K562 (cell line): ENCODE measurements at regions not wholly inside any gene's neighbourhood (a gene's known extent, or its start where the extent isn't known, plus 50 kb on each side); places are given as distances from the start of the nearest gene placed in this dataset.

Experiments
- ATAC-seq: fragments of 200-7000 bp; cut with Tn5 transposase; 3 replicates; pipeline ENCODE4 v1.9.1; 2020; ENCODE audit warnings: moderate library complexity
- BruUV-seq: library from RNA; stranded (reverse); fragments of 400-500 nt; replicated peaks from 2 replicates; lab custom pipeline; 2021; lab: Mats Ljungman, UMichigan
- CTCF ChIA-PET: fragments of 300-600 bp; formaldehyde crosslinking; extraction: SDS; loops from one replicate; lab custom pipeline; 2021; ENCODE audit warnings: low intra/inter-chr PET ratio; lab: Yijun Ruan, JAX
- POLR2A ChIA-PET: fragments of 300-600, 350-650 bp; sonication (Branson Sonifier 250); formaldehyde crosslinking; extraction: SDS; loops from one replicate; lab custom pipeline; 2021; ENCODE audit warnings: antibody characterized with exemption, inconsistent platforms; lab: Yijun Ruan, JAX
- DNase-seq, 4 experiments: peaks; one replicate each; pipeline versions ENCODE4 v3.0.0 to v3.0.0-alpha.2; 2011 to 2018; ENCODE audit warnings: low spot score in 3 of 4, mixed read lengths in 3 of 4; ENCODE audit errors: extremely low read depth in 1 of 4
- FAIRE-seq: peaks from 2 replicates; lab custom pipeline; 2011; peaks lifted over from hg19 to GRCh38; lab: Jason Lieb, UNC
- H2AFZ ChIP-seq: 2 replicates; pipeline ENCODE4 v1.6.0; 2011; ENCODE audit warnings: low read depth, low read length, control low read depth, inconsistent platforms
- H3K27ac ChIP-seq: fragments of 200-600 bp; 3 replicates; pipeline ENCODE4 v1.8.0; 2011; ENCODE audit warnings: low read depth, mild to moderate bottlenecking, control low read depth, inconsistent platforms, low read length, moderate library complexity, mixed read lengths; ENCODE audit errors: extremely low read depth
- H3K27me3 ChIP-seq, 2 experiments: fragments of 300-600 bp in 1 of 2; 2 replicates in 1 of 2; 3 replicates in 1 of 2; pipeline versions ENCODE4 v1.6.0 to v1.8.0; 2011; ENCODE audit warnings: inconsistent platforms in 2 of 2, low read length in 2 of 2, mild to moderate bottlenecking in 1 of 2, mixed read lengths in 1 of 2, moderate library complexity in 1 of 2; ENCODE audit not compliant: control insufficient read depth in 2 of 2, insufficient read depth in 2 of 2
- H3K36me3 ChIP-seq: fragments of 300-600 bp; 3 replicates; pipeline ENCODE4 v1.8.0; 2011; ENCODE audit warnings: mild to moderate bottlenecking, low read length, inconsistent platforms; ENCODE audit not compliant: control insufficient read depth, insufficient read depth
- H3K4me1 ChIP-seq, 2 experiments: fragments of 200-600 bp in 1 of 2; replicated peaks in 1 of 2; 2 replicates in 1 of 2; 3 replicates in 1 of 2; pipeline versions ENCODE4 v1.5.1 to v1.8.0; 2011; ENCODE audit warnings: inconsistent platforms in 2 of 2, low read length in 2 of 2, mild to moderate bottlenecking in 1 of 2, mixed read lengths in 1 of 2, moderate library complexity in 1 of 2; ENCODE audit not compliant: control insufficient read depth in 2 of 2, insufficient read depth in 2 of 2
- H3K4me2 ChIP-seq: 2 replicates; pipeline ENCODE4 v1.6.1; 2011; ENCODE audit warnings: low read length, control low read depth, inconsistent platforms, mixed read lengths; ENCODE audit not compliant: insufficient read depth
- H3K4me3 ChIP-seq: fragments of 200-600 bp; sonication (generic), shearing (Covaris generic); 2 replicates; pipeline ENCODE4 v1.5.1; 2016; ENCODE audit warnings: control low read depth, inconsistent platforms
- H3K79me2 ChIP-seq: fragments of 200-600 bp; 3 replicates; pipeline ENCODE4 v1.8.0; 2011; ENCODE audit warnings: low read length, inconsistent platforms; ENCODE audit not compliant: control insufficient read depth, insufficient read depth
- H3K9ac ChIP-seq, 2 experiments: 2 replicates each; pipeline versions ENCODE4 v1.6.0 to v1.6.1; 2011; ENCODE audit warnings: low read depth in 2 of 2, low read length in 2 of 2, control low read depth in 1 of 2, inconsistent platforms in 1 of 2, mild to moderate bottlenecking in 1 of 2, mixed read lengths in 1 of 2; ENCODE audit not compliant: insufficient read depth in 1 of 2
- H3K9me1 ChIP-seq: one replicate; pipeline ENCODE4 v1.6.0; 2011; ENCODE audit warnings: inconsistent platforms, mild to moderate bottlenecking, low read length, moderate library complexity; ENCODE audit not compliant: control insufficient read depth, insufficient read depth
- H3K9me3 ChIP-seq: replicated peaks from 2 replicates; pipeline ENCODE4 v1.5.1; 2011; ENCODE audit warnings: low read depth, low read length, inconsistent platforms; ENCODE audit not compliant: control insufficient read depth, insufficient read depth
- H4K20me1 ChIP-seq: replicated peaks from 2 replicates; pipeline ENCODE4 v1.6.1; 2011; ENCODE audit warnings: low read length, inconsistent platforms, mixed read lengths; ENCODE audit not compliant: control insufficient read depth, insufficient read depth
- JUN ChIP-seq, 2 experiments: sonication (generic) in 1 of 2; formaldehyde crosslinking in 1 of 2; IDR thresholded peaks; 2 replicates each; pipeline versions ENCODE4 v1.6.1 to v1.8.0; 2012 to 2022; ENCODE audit warnings: borderline replicate concordance in 2 of 2, mild to moderate bottlenecking in 2 of 2, improper control_type of control experiment in 1 of 2, low read depth in 1 of 2, low read length in 1 of 2, missing genetic modification reagents in 1 of 2
- ZBTB17 ChIP-seq: fragments of 450-650 bp; formaldehyde crosslinking; IDR thresholded peaks from 2 replicates; pipeline ENCODE4 v1.4.0; 2020; ENCODE audit warnings: mild to moderate bottlenecking
- WGBS: fragments of 100-300 bp; shearing (Covaris generic); methylation state at CpG from one replicate; pipeline ENCODE4 v1.1.6; 2016; ENCODE audit warnings: low coverage, mixed read lengths; ENCODE audit not compliant: insufficient coverage; ENCODE audit errors: missing lambda C conversion rate; 5-methylcytosine and 5-hydroxymethylcytosine counted together
- in situ Hi-C: fragments of 300-500 bp; cut with MboI; formaldehyde crosslinking; loops from 4 replicates; pipeline ENCODE4 v1.15.0; 2018; ENCODE audit warnings: inconsistent platforms, mixed read lengths
- intact Hi-C: fragments of 100-400 bp; cut with micrococcal nuclease; formaldehyde crosslinking; loops from 2 replicates; pipeline ENCODE4 v1.14.2; 2022
- TF ChIP-seq, protein P1 (sequence below): IDR thresholded peaks from 2 replicates; pipeline ENCODE4 v1.6.1; 2016; ENCODE audit warnings: missing genetic modification characterization, missing compliant biosample characterization
- TF ChIP-seq, protein P2 (sequence below): IDR thresholded peaks from 2 replicates; pipeline ENCODE4 v1.6.1; 2014; ENCODE audit warnings: antibody characterized with exemption

- TF ChIP-seq JUN (IDR thresholded peaks at IDR 0.05; ENCODE audit: borderline replicate concordance, low read depth, low read length) (no peak), JUN (CRISPR knock-in tag; IDR thresholded peaks at IDR 0.05; ENCODE audit: borderline replicate concordance) (no peak)
Observed at GRCh38 chr12:113642672-113643071, 171.0 kb upstream of the LHX5 start (continued).

DNA sequence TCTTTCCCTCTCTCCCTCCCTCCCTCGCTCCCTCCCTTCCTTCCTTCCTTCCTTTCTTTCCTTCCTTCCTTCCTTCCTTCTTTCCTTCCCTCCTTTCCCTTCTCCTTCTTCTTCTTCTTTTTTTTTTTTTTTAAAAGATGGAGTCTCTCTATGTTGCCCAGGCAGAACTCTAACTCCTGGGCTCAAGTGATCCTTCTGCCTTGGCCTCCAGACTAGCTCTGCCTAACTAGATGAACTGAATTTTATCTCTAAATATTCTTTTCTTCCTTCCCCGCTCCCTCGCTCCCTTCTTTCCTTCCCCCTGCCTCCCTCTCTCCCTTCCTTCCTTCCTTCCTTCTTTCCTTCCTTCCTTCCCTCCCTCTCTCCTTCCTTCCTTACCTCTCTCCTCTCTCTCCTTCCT, 170.5 kb upstream of the LHX5 start:
- Histone ChIP-seq H3K36me3 (no peaks in the 10 kb centered on the region), H3K27me3 (no peaks in the 10 kb centered on the region), H3K9ac (no peak overlapping the region), H3K4me2 (no peak overlapping the region), H3K4me3 (no peak overlapping the region), H3K4me1 (peaks cover 9 to 27% of the 10 kb centered on the region in 2 experiments; a peak in 4 of 5 replicates), H3K79me2 (no peaks in the 10 kb centered on the region), H3K27ac (no peak overlapping the region), H2AFZ (no peak overlapping the region), H4K20me1 (no peaks in the 10 kb centered on the region), H3K9me1 (no peaks in the 10 kb centered on the region), H3K9me3 (no peaks in the 10 kb centered on the region)
- BruUV-seq = no TSS peak
- FAIRE-seq (no peak), ATAC-seq (no peak), DNase-seq (no peak)
- in situ Hi-C loops = loop anchor here (10.0 kb wide), 1 partner anchor 447 kb away; no protein-coding TSS in a partner anchor
- WGBS = 21% methylated on average over 2 of the region's 3 CpGs
- TF ChIP-seq, protein P1, sequence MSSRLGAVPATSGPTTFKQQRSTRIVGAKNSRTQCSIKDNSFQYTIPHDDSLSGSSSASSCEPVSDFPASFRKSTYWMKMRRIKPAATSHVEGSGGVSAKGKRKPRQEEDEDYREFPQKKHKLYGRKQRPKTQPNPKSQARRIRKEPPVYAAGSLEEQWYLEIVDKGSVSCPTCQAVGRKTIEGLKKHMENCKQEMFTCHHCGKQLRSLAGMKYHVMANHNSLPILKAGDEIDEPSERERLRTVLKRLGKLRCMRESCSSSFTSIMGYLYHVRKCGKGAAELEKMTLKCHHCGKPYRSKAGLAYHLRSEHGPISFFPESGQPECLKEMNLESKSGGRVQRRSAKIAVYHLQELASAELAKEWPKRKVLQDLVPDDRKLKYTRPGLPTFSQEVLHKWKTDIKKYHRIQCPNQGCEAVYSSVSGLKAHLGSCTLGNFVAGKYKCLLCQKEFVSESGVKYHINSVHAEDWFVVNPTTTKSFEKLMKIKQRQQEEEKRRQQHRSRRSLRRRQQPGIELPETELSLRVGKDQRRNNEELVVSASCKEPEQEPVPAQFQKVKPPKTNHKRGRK (tag) = peak; percentile 95
- TF ChIP-seq ZBTB17 (CRISPR knock-in tag) = no peak
- TF ChIP-seq, protein P2, sequence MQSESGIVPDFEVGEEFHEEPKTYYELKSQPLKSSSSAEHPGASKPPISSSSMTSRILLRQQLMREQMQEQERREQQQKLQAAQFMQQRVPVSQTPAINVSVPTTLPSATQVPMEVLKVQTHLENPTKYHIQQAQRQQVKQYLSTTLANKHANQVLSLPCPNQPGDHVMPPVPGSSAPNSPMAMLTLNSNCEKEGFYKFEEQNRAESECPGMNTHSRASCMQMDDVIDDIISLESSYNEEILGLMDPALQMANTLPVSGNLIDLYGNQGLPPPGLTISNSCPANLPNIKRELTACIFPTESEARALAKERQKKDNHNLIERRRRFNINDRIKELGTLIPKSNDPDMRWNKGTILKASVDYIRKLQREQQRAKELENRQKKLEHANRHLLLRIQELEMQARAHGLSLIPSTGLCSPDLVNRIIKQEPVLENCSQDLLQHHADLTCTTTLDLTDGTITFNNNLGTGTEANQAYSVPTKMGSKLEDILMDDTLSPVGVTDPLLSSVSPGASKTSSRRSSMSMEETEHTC = no peak
- ChIA-PET CTCF (no interaction called here), POLR2A (interaction anchor here (1.1 kb wide), 1 partner anchor 11 kb away, joined by 3 read pairs; no protein-coding TSS in a partner anchor)
- intact Hi-C loops = loop anchor here (10.0 kb wide), 1 partner anchor 153 kb away; no protein-coding TSS in a partner anchor
